ENCODE measurements at regions not wholly inside any gene's neighbourhood (a gene's known extent, or its start where the extent isn't known, plus 50 kb on each side); places are given as distances from the start of the nearest gene placed in this dataset.
A peak's percentile ranks its signal among the peaks of the same experiment; 100 is the strongest.
"Not testable (repeated sequence)": the region's sequence is repeated elsewhere in the genome, so short reads cannot be mapped to it uniquely, and the experiment has no call there.

DNA sequence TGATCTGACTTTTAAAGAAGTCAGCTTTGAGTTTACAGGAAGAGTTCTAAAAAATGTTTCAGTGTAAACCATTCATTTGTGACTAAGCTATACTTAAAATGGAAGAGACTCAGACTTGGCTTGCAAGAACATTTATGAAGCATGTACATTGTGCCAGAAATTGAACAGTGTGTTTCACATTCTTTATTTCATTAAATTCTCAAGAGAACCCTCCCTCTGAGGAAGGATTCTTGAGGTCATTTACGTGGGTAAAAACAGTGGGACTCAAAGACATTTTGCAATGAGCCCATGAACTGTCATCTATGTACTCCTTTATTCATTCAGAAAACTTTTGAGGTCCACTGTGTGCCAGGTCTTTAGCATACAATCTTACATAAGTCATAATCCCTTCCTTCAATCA is 143.6 kb upstream of the ZNF521 start:
- Histone ChIP-seq H3K27me3 (ENCODE audit: control insufficient read depth in 1 of 2, insufficient read depth in 2 of 2, low read length in 1 of 2) (no peaks in the 10 kb centered on the region), H3K36me3 (ENCODE audit: control insufficient read depth in 1 of 2, insufficient read depth in 2 of 2, low read length in 1 of 2) (no peaks in the 10 kb centered on the region), H3K9me3 (ENCODE audit: control insufficient read depth, low read length) (no peaks in the 10 kb centered on the region), H3K4me1 (ENCODE audit: control insufficient read depth in 1 of 2, insufficient read depth in 2 of 2, low read length in 2 of 2) (no peaks in the 10 kb centered on the region), H3K27ac (ENCODE audit: low read depth in 1 of 2, low read length in 2 of 2) (no peak overlapping the region), H3K4me3 (ENCODE audit: low read length in 2 of 2) (no peak overlapping the region)
- DNase-seq = no peak
- intact Hi-C loops (cut with DNase I) = no loop called here
- no peak for ATAC-seq (ENCODE audit: low FRiP score)
- WGBS, 2 donors = 41 to 55% methylated on average over 1 of the region's 1 CpG

DNA sequence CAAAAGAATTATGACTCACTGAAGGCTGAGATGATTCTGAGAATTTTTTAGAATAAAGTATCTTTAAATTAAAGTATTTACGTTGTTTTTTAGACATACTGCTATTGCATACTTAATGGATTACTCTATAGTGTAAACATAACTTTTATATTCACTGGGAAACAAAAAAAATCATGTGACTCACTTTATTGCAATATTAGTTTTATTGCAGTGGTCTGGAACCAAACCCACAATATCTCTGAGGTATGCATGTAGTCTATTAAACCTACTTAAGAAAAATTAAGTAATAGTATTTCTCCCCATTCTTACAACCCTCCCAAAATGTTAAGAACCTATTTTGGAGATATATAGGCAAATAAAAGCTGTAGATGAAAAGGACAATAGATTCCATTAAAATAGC is 142.9 kb upstream of the ZNF521 start:
- WGBS, 2 donors = 70 to 73% methylated on average over 1 of the region's 1 CpG
- Histone ChIP-seq H3K4me1 (ENCODE audit: control insufficient read depth in 1 of 2, insufficient read depth in 2 of 2, low read length in 2 of 2) (no peaks in the 10 kb centered on the region), H3K36me3 (ENCODE audit: control insufficient read depth in 1 of 2, insufficient read depth in 2 of 2, low read length in 1 of 2) (no peaks in the 10 kb centered on the region), H3K27me3 (ENCODE audit: control insufficient read depth in 1 of 2, insufficient read depth in 2 of 2, low read length in 1 of 2) (peaks cover 0 to 1% of the 10 kb centered on the region in 2 donors), H3K27ac (ENCODE audit: low read depth in 1 of 2, low read length in 2 of 2) (no peak overlapping the region), H3K4me3 (ENCODE audit: low read length in 2 of 2) (no peak overlapping the region), H3K9me3 (ENCODE audit: control insufficient read depth, low read length) (no peaks in the 10 kb centered on the region)
- intact Hi-C loops (cut with DNase I) = no loop called here
- DNase-seq (no peak), ATAC-seq (ENCODE audit: low FRiP score) (no peak)

DNA sequence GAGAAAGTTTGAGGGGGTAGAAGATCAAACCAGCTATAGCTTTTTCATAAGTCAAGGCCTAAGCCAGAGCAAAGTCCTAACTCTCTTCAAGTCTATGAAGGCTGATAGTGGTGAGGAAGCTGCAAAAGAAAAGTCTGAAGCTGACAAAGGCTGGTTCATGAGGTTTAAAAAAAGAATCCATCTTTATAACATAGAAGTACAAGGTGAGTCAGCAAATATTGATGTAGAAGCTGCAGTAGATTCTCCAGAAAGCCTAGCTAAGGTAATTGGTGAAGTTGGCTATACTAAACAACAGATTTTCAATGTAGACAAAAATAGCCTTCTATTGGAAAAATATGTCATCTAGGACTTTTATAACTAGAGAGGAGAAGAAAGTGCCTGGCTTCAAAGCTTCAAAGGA is 141.4 kb upstream of the ZNF521 start:
- Histone ChIP-seq H3K36me3 (ENCODE audit: control insufficient read depth in 1 of 2, insufficient read depth in 2 of 2, low read length in 1 of 2) (no peaks in the 10 kb centered on the region), H3K4me3 (ENCODE audit: low read length in 2 of 2) (no peak overlapping the region), H3K27ac (ENCODE audit: low read depth in 1 of 2, low read length in 2 of 2) (no peak overlapping the region), H3K9me3 (ENCODE audit: control insufficient read depth, low read length) (no peaks in the 10 kb centered on the region), H3K27me3 (ENCODE audit: control insufficient read depth in 1 of 2, insufficient read depth in 2 of 2, low read length in 1 of 2) (peaks cover 0 to 1% of the 10 kb centered on the region in 2 donors), H3K4me1 (ENCODE audit: control insufficient read depth in 1 of 2, insufficient read depth in 2 of 2, low read length in 2 of 2) (no peaks in the 10 kb centered on the region)
- DNase-seq = no peak
- ATAC-seq (ENCODE audit: low FRiP score) = no peak
- intact Hi-C loops (cut with DNase I) = no loop called here

DNA sequence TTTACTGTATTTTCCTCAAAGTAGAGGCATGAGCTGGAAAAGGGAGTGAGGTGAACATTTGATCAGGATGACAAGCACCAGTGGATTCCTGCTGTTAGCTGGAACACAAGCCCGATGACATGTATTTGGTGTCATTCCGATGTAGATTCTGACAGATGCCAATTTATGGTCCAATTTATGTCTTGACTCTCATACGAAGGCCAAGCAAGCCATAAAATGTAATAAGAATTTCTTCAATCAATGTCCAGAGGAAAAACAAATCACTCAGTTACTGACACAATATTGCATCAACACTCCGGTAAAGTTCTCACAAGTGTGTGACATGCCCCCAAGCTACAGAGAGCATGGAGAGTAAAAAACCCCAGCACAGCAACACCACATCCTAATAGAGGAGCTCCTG is 138.3 kb upstream of the ZNF521 start:
- ATAC-seq (ENCODE audit: low FRiP score) (no peak), DNase-seq (no peak)
- no peak overlapping the region for H3K27ac ChIP-seq (ENCODE audit: low read depth in 1 of 2, low read length in 2 of 2)
- no peaks in the 10 kb centered on the region for H3K4me1 ChIP-seq (ENCODE audit: control insufficient read depth in 1 of 2, insufficient read depth in 2 of 2, low read length in 2 of 2)
- no peaks in the 10 kb centered on the region for H3K36me3 ChIP-seq (ENCODE audit: control insufficient read depth in 1 of 2, insufficient read depth in 2 of 2, low read length in 1 of 2)
- WGBS, 2 donors = 23 to 34% methylated on average over 4 of the region's 4 CpGs
- intact Hi-C loops (cut with DNase I) = no loop called here
- H3K4me3 ChIP-seq (ENCODE audit: low read length in 2 of 2) = no peak overlapping the region
- H3K9me3 ChIP-seq (ENCODE audit: control insufficient read depth, low read length) = no peaks in the 10 kb centered on the region
- H3K27me3 ChIP-seq (ENCODE audit: control insufficient read depth in 1 of 2, insufficient read depth in 2 of 2, low read length in 1 of 2) = peaks cover 0 to 1% of the 10 kb centered on the region in 2 donors

DNA sequence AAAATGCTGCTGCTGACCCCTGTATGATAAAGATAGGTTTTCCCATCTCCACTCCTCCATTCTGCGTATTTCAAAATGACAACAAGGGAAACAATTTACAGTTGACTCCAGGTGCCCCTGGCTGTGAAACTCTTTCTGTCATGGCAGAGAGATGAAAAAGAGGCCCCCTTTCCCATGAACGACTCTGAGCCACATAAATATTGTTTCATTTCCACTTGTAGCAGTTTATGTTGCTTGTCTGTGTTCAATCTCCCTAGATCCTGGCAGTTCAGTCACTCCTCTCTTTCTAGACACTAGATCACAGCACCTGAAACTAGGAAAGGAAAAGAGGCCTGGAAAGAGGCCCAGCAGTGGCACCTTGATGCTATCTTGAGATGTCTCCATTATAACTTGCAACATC is 121.0 kb upstream of the ZNF521 start:
- WGBS, 2 donors = 51 to 63% methylated on average over 2 of the region's 2 CpGs
- H3K9me3 ChIP-seq (ENCODE audit: control insufficient read depth, low read length) = no peaks in the 10 kb centered on the region
- no peaks in the 10 kb centered on the region for H3K4me1 ChIP-seq (ENCODE audit: control insufficient read depth in 1 of 2, insufficient read depth in 2 of 2, low read length in 2 of 2)
- ATAC-seq (ENCODE audit: low FRiP score) = no peak
- H3K27me3 ChIP-seq (ENCODE audit: control insufficient read depth in 1 of 2, insufficient read depth in 2 of 2, low read length in 1 of 2) = no peaks in the 10 kb centered on the region
- no peak overlapping the region for H3K4me3 ChIP-seq (ENCODE audit: low read length in 2 of 2)
- no peaks in the 10 kb centered on the region for H3K36me3 ChIP-seq (ENCODE audit: control insufficient read depth in 1 of 2, insufficient read depth in 2 of 2, low read length in 1 of 2)
- intact Hi-C loops (cut with DNase I) = no loop called here
- DNase-seq = no peak
- no peak overlapping the region for H3K27ac ChIP-seq (ENCODE audit: low read depth in 1 of 2, low read length in 2 of 2)

DNA sequence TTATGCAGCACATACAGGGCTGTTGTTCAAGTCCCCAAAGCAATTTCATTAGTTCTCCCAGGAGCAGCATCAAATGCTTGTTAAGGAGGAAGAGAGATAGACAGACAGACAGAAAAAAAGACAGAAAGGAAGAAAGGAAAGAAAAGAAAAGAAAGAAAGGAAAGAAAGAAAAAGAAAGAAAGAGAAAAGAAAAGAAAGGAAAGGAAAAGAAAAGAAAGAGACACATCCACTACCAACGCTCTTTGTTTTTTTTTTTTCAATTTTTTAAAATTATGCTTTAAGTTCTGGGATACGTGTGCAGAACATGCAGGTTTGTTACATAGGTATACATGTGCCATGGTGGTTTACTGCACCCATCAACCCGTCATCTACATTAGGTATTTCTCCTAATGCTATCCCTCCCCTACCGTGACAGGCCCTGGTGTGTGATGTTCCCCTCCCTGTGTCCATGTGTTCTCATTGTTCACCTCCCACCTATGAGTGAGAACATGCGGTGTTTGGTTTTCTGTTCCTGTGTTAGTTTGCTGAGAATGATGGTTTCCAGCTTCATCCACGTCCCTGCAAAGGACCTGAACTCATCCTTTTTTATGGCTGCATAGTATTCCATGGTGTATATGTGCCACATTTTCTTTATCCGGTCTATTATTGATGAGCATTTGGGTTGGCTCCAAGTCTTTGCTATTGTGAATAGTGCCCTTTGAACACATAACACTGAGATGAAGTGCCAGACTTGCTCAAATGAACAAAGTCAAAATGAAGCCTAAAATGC is 119.0 kb upstream of the ZNF521 start:
- DNase-seq; ATAC-seq (ENCODE audit: low FRiP score); H3K27ac ChIP-seq (ENCODE audit: low read depth in 1 of 2, low read length in 2 of 2); intact Hi-C loops (cut with DNase I); H3K36me3 ChIP-seq (ENCODE audit: control insufficient read depth in 1 of 2, insufficient read depth in 2 of 2, low read length in 1 of 2); H3K4me3 ChIP-seq (ENCODE audit: low read length in 2 of 2); H3K9me3 ChIP-seq (ENCODE audit: control insufficient read depth, low read length); H3K27me3 ChIP-seq (ENCODE audit: control insufficient read depth in 1 of 2, insufficient read depth in 2 of 2, low read length in 1 of 2); H3K4me1 ChIP-seq (ENCODE audit: control insufficient read depth in 1 of 2, insufficient read depth in 2 of 2, low read length in 2 of 2): not testable (repeated sequence)
- 91 to 94% methylated on average over 7 of the region's 7 CpGs for WGBS, 2 donors

DNA sequence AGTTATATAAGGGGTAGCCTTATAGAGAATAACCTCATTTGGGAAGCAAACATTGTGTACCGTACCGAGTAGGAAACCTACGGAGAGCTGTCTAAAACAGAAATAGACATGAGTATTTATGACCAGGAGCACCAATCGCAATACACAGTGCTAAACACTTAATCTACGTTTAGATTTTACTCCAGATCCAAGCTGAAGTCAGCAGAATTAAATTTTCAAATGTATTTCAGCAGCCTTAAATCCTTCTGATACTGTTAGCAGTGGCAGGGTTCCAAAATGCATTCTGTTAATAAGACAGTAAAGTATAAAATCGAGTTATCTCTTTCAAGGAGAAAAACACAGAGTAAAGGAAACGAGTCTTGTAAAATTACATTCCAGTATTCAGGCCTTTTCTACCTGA is 118.1 kb upstream of the ZNF521 start:
- WGBS, 2 donors = 65 to 72% methylated on average over 7 of the region's 7 CpGs
- Histone ChIP-seq H3K4me1 (ENCODE audit: control insufficient read depth in 1 of 2, insufficient read depth in 2 of 2, low read length in 2 of 2) (peaks cover 0 to 3% of the 10 kb centered on the region in 2 donors), H3K36me3 (ENCODE audit: control insufficient read depth in 1 of 2, insufficient read depth in 2 of 2, low read length in 1 of 2) (no peaks in the 10 kb centered on the region), H3K27me3 (ENCODE audit: control insufficient read depth in 1 of 2, insufficient read depth in 2 of 2, low read length in 1 of 2) (no peaks in the 10 kb centered on the region), H3K9me3 (ENCODE audit: control insufficient read depth, low read length) (no peaks in the 10 kb centered on the region), H3K4me3 (ENCODE audit: low read length in 2 of 2) (no peak overlapping the region), H3K27ac (ENCODE audit: low read depth in 1 of 2, low read length in 2 of 2) (no peak overlapping the region)
- intact Hi-C loops (cut with DNase I) = no loop called here
- no peak for DNase-seq
- no peak for ATAC-seq (ENCODE audit: low FRiP score)

DNA sequence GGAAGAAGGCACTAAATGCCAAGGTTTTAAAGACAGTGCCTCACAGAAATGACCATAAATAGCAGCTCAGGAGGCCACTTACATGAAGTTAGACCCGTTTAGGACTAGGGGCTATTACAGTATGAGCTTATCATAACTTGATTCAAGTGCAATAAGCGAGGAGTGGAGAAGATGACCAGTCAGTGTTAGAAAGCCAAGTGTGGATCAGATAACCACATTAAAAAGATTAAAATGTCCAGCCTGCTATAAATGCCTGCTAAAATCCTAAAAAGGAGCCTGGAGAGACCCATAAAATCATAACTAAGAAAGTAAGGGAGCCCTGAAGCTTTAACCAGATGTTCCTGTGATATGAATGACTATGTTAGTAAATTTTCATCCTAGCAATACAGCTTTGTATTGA is 117.5 kb upstream of the ZNF521 start:
- no peak for ATAC-seq (ENCODE audit: low FRiP score)
- H3K9me3 ChIP-seq (ENCODE audit: control insufficient read depth, low read length) = no peaks in the 10 kb centered on the region
- H3K36me3 ChIP-seq (ENCODE audit: control insufficient read depth in 1 of 2, insufficient read depth in 2 of 2, low read length in 1 of 2) = no peaks in the 10 kb centered on the region
- WGBS, 2 donors = 79 to 82% methylated on average over 2 of the region's 2 CpGs
- no peak overlapping the region for H3K4me3 ChIP-seq (ENCODE audit: low read length in 2 of 2)
- no peaks in the 10 kb centered on the region for H3K27me3 ChIP-seq (ENCODE audit: control insufficient read depth in 1 of 2, insufficient read depth in 2 of 2, low read length in 1 of 2)
- no peak overlapping the region for H3K27ac ChIP-seq (ENCODE audit: low read depth in 1 of 2, low read length in 2 of 2)
- no peak for DNase-seq
- intact Hi-C loops (cut with DNase I) = no loop called here
- peaks cover 0 to 3% of the 10 kb centered on the region in 2 donors for H3K4me1 ChIP-seq (ENCODE audit: control insufficient read depth in 1 of 2, insufficient read depth in 2 of 2, low read length in 2 of 2)

DNA sequence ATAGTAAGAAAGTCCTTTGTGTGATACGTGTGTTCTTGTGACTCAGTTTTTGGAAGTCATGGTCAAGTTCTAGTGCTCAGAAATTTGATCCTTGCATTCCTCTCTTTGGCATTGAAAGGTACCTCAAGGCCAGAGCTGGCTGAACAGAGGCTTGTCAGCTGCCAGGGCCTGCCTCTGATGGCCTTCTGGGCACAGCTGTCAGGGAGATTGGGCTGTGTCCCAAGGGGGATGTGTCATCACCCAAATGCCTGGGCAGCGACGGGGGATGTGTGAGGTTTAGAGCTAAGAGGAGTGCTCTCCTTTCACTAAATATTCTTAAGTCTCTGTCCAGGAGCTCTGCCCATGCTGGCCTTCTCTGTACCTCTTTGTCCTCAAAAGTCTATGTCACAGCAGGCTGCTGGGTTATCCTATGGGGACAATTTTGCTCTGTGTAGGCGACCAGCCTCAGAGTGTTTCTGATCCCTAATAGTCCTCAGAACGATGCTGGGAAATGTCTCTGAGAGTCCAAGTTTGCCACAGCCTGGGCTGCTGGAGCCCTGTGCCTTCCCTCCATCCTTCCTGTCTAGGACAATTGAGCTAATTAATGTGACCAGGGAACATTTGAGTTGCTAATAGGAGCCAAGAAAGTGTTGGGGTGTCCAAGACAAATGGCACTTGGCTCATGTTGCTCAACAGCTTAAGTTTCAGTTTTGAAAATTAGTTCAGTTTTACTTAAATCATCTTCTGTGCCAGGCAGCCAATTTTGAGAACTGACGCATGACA is 115.4 kb upstream of the ZNF521 start:
- H3K9me3 ChIP-seq (ENCODE audit: control insufficient read depth, low read length) = no peaks in the 10 kb centered on the region
- no peaks in the 10 kb centered on the region for H3K27me3 ChIP-seq (ENCODE audit: control insufficient read depth in 1 of 2, insufficient read depth in 2 of 2, low read length in 1 of 2)
- peaks cover 0 to 3% of the 10 kb centered on the region in 2 donors for H3K4me1 ChIP-seq (ENCODE audit: control insufficient read depth in 1 of 2, insufficient read depth in 2 of 2, low read length in 2 of 2)
- WGBS, 2 donors = 5 to 9% methylated on average over 6 of the region's 6 CpGs
- DNase-seq (peak; percentile 72 to 76), ATAC-seq (ENCODE audit: low FRiP score) (peak; percentile 60)
- no peak overlapping the region for H3K4me3 ChIP-seq (ENCODE audit: low read length in 2 of 2)
- intact Hi-C loops (cut with DNase I) = no loop called here
- H3K36me3 ChIP-seq (ENCODE audit: control insufficient read depth in 1 of 2, insufficient read depth in 2 of 2, low read length in 1 of 2) = no peaks in the 10 kb centered on the region
- H3K27ac ChIP-seq (ENCODE audit: low read depth in 1 of 2, low read length in 2 of 2) = peak overlapping the region in 1 of 2 donors; percentile 64
